ENCODE measurements at regions not wholly inside any gene's neighbourhood (a gene's known extent, or its start where the extent isn't known, plus 50 kb on each side); places are given as distances from the start of the nearest gene placed in this dataset.

- TF ChIP-seq, protein P1, sequence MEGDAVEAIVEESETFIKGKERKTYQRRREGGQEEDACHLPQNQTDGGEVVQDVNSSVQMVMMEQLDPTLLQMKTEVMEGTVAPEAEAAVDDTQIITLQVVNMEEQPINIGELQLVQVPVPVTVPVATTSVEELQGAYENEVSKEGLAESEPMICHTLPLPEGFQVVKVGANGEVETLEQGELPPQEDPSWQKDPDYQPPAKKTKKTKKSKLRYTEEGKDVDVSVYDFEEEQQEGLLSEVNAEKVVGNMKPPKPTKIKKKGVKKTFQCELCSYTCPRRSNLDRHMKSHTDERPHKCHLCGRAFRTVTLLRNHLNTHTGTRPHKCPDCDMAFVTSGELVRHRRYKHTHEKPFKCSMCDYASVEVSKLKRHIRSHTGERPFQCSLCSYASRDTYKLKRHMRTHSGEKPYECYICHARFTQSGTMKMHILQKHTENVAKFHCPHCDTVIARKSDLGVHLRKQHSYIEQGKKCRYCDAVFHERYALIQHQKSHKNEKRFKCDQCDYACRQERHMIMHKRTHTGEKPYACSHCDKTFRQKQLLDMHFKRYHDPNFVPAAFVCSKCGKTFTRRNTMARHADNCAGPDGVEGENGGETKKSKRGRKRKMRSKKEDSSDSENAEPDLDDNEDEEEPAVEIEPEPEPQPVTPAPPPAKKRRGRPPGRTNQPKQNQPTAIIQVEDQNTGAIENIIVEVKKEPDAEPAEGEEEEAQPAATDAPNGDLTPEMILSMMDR (IDR thresholded peaks at IDR 0.05; ENCODE audit: low read depth, low read length) = no peak
- TF ChIP-seq EZH2phosphoT487 (IDR thresholded peaks at IDR 0.05; ENCODE audit: low read depth) = no peak
These were observed 72.7 kb upstream of the RNU6ATAC start for GRCh38 chr9:134236935-134237629.
